HEK293T (cell line): ENCODE measurements at regions not wholly inside any gene's neighbourhood (a gene's known extent, or its start where the extent isn't known, plus 50 kb on each side); places are given as distances from the start of the nearest gene placed in this dataset.

ENCODE experiments used
- CTCF ChIA-PET: fragments of 350-600 bp; formaldehyde crosslinking; extraction: SDS; loops from one replicate; lab custom pipeline; 2021; ENCODE audit warnings: antibody characterized with exemption, inconsistent platforms; lab: Yijun Ruan, JAX
- POLR2A ChIA-PET: fragments of 350-600 bp; formaldehyde crosslinking; extraction: SDS; loops from one replicate; lab custom pipeline; 2020; ENCODE audit warnings: antibody characterized with exemption, inconsistent platforms; lab: Yijun Ruan, JAX
- DNase-seq: peaks from one replicate; pipeline ENCODE4 v3.0.0; 2012; ENCODE audit warnings: mixed read lengths; ENCODE audit errors: extremely low spot score
- ARNT ChIP-seq: fragments of 450-650 bp; IDR thresholded peaks from 2 replicates; pipeline ENCODE4 v1.6.1; 2017; ENCODE audit warnings: mild to moderate bottlenecking
- BHLHE40 ChIP-seq: fragments of 450-650 bp; IDR thresholded peaks from 2 replicates; pipeline ENCODE4 v1.6.1; 2016; ENCODE audit warnings: mild to moderate bottlenecking, moderate library complexity, borderline replicate concordance
- CTBP1 ChIP-seq: fragments of 450-650 bp; IDR thresholded peaks from 2 replicates; pipeline ENCODE4 v1.6.1; 2016; ENCODE audit warnings: borderline replicate concordance
- ELF4 ChIP-seq: fragments of 450-650 bp; IDR thresholded peaks from 2 replicates; pipeline ENCODE4 v1.6.1; 2017; ENCODE audit warnings: antibody characterized with exemption
- FOXA1 ChIP-seq: fragments of 450-650 bp; IDR thresholded peaks from 2 replicates; pipeline ENCODE4 v1.6.1; 2016; ENCODE audit warnings: mild to moderate bottlenecking
- FOXK2 ChIP-seq: fragments of 450-650 bp; IDR thresholded peaks from 2 replicates; pipeline ENCODE4 v1.6.1; 2016; ENCODE audit warnings: mild to moderate bottlenecking
- FOXM1 ChIP-seq: fragments of 450-650 bp; IDR thresholded peaks from 2 replicates; pipeline ENCODE4 v1.6.1; 2017; ENCODE audit warnings: mild to moderate bottlenecking, borderline replicate concordance
- HDGF ChIP-seq: fragments of 450-650 bp; IDR thresholded peaks from 2 replicates; pipeline ENCODE4 v1.6.1; 2017; ENCODE audit warnings: antibody characterized with exemption, borderline replicate concordance
- L3MBTL2 ChIP-seq: fragments of 450-650 bp; conservative IDR thresholded peaks from 2 replicates; pipeline ENCODE4 v1.6.1; 2016; ENCODE audit warnings: mild to moderate bottlenecking
- LEF1 ChIP-seq: fragments of 450-650 bp; IDR thresholded peaks from 2 replicates; pipeline ENCODE4 v1.6.1; 2017; ENCODE audit warnings: mild to moderate bottlenecking, borderline replicate concordance
- NFRKB ChIP-seq: fragments of 450-650 bp; IDR thresholded peaks from 2 replicates; pipeline ENCODE4 v1.6.1; 2016; ENCODE audit warnings: mild to moderate bottlenecking, moderate library complexity
- SP1 ChIP-seq: fragments of 450-650 bp; IDR thresholded peaks from 2 replicates; pipeline ENCODE4 v1.6.1; 2017
- SUZ12 ChIP-seq: fragments of 450-650 bp; IDR thresholded peaks from 2 replicates; pipeline ENCODE4 v1.6.1; 2016; ENCODE audit warnings: mild to moderate bottlenecking
- TARDBP ChIP-seq: fragments of 450-650 bp; IDR thresholded peaks from 2 replicates; pipeline ENCODE4 v1.6.1; 2016
- ZNF384 ChIP-seq: fragments of 450-650 bp; IDR thresholded peaks from 2 replicates; pipeline ENCODE4 v1.6.1; 2016
- TF ChIP-seq, protein P1 (sequence below): fragments of 450-650 bp; IDR thresholded peaks from 2 replicates; pipeline ENCODE4 v1.6.1; 2016

DNA sequence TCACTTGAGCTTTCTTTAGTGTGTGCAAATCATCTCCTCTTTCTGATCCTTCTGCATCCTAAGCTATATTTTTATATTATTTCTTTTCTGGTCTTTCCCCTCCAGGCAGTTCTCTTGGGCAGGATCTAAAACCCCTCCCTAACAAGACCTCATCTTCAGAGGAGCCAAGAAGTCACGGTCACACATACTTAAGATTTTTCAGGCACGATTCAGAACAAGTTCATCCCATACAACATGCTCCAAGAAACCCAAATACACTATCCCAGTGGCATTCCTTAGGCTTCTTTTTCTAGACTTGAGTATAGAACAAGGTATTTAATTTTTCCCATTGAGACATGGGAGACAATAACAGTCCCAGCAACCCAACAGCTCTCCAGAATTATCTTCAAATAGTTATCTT, 1251.5 kb downstream of the DNAJB9 start:
- POLR2A ChIA-PET: no interaction called here
- CTCF ChIA-PET: interaction anchor here (0.6 kb wide), 1 partner anchor 215 kb away, joined by 4 read pairs; no protein-coding TSS in a partner anchor
- no peak for DNase-seq
- TF ChIP-seq FOXA1: no peak
- no peak for TF ChIP-seq ZNF384
- TF ChIP-seq BHLHE40: no peak
- no peak for TF ChIP-seq ELF4
- no peak for TF ChIP-seq FOXM1
- TF ChIP-seq TARDBP: no peak
- TF ChIP-seq L3MBTL2: no peak
- TF ChIP-seq SP1: no peak
- no peak for TF ChIP-seq HDGF
- TF ChIP-seq NFRKB: no peak
- TF ChIP-seq CTBP1: no peak
- TF ChIP-seq ARNT: no peak

DNA sequence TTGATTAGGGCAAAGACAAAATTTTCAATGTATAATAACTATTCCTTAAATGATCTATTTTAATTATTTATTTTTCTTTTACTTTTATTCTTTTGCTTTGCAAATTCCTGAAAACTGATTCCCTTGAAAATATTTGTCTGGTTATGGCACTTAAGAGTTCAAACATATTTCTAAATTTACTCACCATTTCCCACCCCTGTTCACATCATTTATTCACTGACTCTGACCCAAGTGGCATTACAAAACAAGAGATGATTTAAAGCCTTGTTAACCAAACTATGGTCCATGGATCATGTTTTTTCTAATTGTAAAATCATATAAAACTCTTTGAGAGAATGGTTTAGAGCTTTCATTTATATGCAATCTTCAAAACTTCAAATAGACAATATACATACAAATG, 1256.1 kb upstream of the LRRN3 start:
- ChIA-PET CTCF (no interaction called here), POLR2A (no interaction called here)
- TF ChIP-seq NFRKB (no peak), FOXM1 (no peak), LEF1 (no peak), CTBP1 (no peak), ELF4 (no peak)
- TF ChIP-seq, protein P1, sequence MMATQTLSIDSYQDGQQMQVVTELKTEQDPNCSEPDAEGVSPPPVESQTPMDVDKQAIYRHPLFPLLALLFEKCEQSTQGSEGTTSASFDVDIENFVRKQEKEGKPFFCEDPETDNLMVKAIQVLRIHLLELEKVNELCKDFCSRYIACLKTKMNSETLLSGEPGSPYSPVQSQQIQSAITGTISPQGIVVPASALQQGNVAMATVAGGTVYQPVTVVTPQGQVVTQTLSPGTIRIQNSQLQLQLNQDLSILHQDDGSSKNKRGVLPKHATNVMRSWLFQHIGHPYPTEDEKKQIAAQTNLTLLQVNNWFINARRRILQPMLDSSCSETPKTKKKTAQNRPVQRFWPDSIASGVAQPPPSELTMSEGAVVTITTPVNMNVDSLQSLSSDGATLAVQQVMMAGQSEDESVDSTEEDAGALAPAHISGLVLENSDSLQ: no peak
- DNase-seq: no peak

DNA sequence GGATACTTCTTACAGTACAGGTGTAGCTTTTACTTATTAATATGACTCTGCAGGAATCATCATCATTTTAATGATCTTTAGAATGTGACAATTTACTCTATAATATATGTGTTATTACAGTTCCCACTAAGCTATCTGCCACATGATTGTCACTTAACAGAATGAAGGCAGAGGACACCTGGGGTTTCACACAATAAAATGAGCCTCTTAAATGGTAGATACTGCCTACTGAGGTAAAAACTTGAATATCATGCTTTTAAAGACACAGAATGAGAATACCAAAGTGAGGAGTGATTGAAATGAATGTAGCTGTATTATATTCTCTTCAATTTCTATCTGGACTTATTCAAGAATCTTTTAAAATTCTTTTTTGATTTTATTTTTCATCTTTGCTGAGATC, 1255.3 kb upstream of the LRRN3 start:
- DNase-seq: no peak
- ChIA-PET POLR2A (no interaction called here), CTCF (no interaction called here)
- TF ChIP-seq L3MBTL2: no peak
- TF ChIP-seq ZNF384: no peak
- no peak for TF ChIP-seq TARDBP
- TF ChIP-seq SUZ12: no peak

DNA sequence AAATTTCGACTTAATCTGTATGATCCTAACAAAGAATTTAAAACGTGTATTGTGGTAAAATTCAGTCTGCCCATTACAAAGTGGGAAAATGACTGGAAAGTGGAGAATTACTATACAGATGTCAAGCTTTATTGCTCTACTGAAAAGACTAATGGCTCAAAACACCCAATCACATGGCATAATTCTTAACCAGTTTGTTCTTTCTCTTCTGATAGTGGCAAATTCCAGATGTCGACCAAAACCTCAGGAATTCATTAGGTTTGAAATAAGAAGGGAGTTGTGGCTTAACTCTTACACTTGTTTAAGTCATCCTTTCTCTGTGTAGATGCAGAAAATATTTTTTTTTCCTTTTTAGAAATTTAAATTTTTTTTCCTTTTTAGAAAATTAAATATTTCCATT, 1254.9 kb upstream of the LRRN3 start:
- TF ChIP-seq FOXA1 (no peak), ZNF384 (no peak), L3MBTL2 (no peak), ARNT (no peak), HDGF (no peak), ELF4 (no peak), TARDBP (no peak), SP1 (no peak), CTBP1 (no peak), BHLHE40 (no peak), FOXM1 (no peak), SUZ12 (no peak), LEF1 (no peak), FOXK2 (no peak), NFRKB (no peak)
- TF ChIP-seq, protein P1: no peak
- DNase-seq: no peak
- CTCF ChIA-PET: no interaction called here
- POLR2A ChIA-PET: no interaction called here

DNA sequence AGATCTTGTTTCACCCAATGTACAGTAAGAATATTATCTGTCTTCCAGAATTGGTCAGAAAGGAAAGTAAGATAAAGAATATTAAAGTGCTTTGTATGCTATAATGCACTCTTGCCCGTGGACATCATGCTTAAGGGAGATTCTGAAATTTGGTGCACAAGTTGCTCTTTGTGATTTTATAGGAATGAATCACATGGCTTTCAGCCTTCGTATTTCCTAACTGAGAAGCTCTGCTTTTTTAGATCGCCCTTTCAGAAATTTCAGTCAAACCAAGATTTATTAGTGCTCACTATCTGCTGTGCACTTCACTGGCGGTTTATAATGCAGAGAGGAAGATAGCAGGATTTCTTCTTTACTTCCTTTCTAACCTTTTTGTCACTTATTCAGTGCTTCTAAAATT, 1248.5 kb upstream of the LRRN3 start:
- CTCF ChIA-PET: no interaction called here
- no peak for DNase-seq

DNA sequence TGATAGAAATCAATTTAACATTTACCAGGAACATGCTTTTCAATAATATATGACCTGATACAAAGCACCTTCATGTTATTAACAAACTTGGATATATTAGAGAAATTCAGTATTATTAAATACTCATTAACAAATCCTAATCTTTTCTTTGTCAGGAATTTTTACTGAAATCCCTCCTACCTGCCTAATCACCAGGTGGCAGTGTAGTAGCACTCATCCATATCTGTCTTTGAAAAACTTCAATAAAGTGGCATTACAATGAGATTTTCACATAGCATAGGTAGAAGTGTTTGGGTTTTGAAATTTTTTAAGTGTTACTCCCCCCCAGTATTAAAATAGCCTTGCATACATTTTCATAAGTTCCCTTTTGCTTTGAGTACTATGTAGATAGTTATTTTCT, 1246.6 kb upstream of the LRRN3 start:
- CTCF ChIA-PET: no interaction called here
- POLR2A ChIA-PET: no interaction called here
- DNase-seq: no peak
- no peak for TF ChIP-seq FOXM1
- no peak for TF ChIP-seq LEF1
- no peak for TF ChIP-seq SP1
- TF ChIP-seq, protein P1: no peak

More for the DNA sequence above, 1248.5 kb upstream of the LRRN3 start:
- TF ChIP-seq FOXM1: no peak
- POLR2A ChIA-PET: no interaction called here

DNA sequence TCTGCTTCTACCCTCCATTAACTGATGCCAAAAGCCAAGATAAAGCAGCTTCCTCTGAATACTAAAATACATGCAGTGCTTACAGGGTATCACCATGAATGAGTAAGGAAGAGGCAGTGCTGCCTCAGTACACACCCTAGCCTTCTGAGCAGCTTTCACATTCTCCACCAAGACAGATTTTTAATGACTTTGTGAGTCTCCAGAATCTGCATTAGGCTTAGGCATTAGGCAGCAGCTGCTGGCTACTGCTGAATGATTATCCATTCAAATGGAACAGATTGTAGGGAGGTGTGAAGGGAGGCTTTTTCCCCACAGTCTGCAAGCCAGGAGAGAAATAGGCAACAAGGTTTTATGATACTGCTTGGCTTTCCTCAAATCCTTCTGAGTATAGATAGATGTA, 1226.7 kb upstream of the LRRN3 start:
- POLR2A ChIA-PET: no interaction called here
- TF ChIP-seq, protein P1: no peak
- no peak for TF ChIP-seq LEF1
- TF ChIP-seq L3MBTL2: no peak
- no peak for TF ChIP-seq BHLHE40
- TF ChIP-seq NFRKB: no peak
- TF ChIP-seq HDGF: no peak
- TF ChIP-seq FOXA1: no peak
- TF ChIP-seq ARNT: no peak
- no peak for TF ChIP-seq FOXK2
- TF ChIP-seq SP1: no peak
- TF ChIP-seq ELF4: no peak
- TF ChIP-seq CTBP1: no peak
- TF ChIP-seq ZNF384: no peak
- no peak for TF ChIP-seq SUZ12
- no peak for TF ChIP-seq TARDBP
- no peak for TF ChIP-seq FOXM1

More for the DNA sequence above, 1226.7 kb upstream of the LRRN3 start:
- no peak for DNase-seq
- CTCF ChIA-PET: no interaction called here
